ENCODE measurements at regions not wholly inside any gene's neighbourhood (a gene's known extent, or its start where the extent isn't known, plus 50 kb on each side); places are given as distances from the start of the nearest gene placed in this dataset.

GRCh38 chr3:117254985-117255384, 545.4 kb downstream of the TUSC7 start:
- DNase-seq (ENCODE audit: extremely low spot score, unreplicated experiment), result no peak
- Mint-ChIP-seq H3K27me3 (no peaks in the 10 kb centered on the region), H3K27ac (no peak overlapping the region), H3K4me3 (no peak overlapping the region), H3K9me3 (no peaks in the 10 kb centered on the region), H3K4me1 (ENCODE audit: unreplicated experiment) (no peaks in the 10 kb centered on the region), H3K36me3 (no peaks in the 10 kb centered on the region)
- TF ChIP-seq CTCF (conservative IDR thresholded peaks at IDR 0.05), result no peak

GRCh38 chr3:117255736-117256135, 546.2 kb downstream of the TUSC7 start:
- no peak for DNase-seq (ENCODE audit: extremely low spot score, unreplicated experiment)
- Mint-ChIP-seq H3K36me3 (no peaks in the 10 kb centered on the region), H3K4me3 (no peak overlapping the region), H3K27ac (no peak overlapping the region), H3K4me1 (ENCODE audit: unreplicated experiment) (no peaks in the 10 kb centered on the region), H3K9me3 (no peaks in the 10 kb centered on the region), H3K27me3 (no peaks in the 10 kb centered on the region)
- no peak for TF ChIP-seq CTCF (conservative IDR thresholded peaks at IDR 0.05)

DNA sequence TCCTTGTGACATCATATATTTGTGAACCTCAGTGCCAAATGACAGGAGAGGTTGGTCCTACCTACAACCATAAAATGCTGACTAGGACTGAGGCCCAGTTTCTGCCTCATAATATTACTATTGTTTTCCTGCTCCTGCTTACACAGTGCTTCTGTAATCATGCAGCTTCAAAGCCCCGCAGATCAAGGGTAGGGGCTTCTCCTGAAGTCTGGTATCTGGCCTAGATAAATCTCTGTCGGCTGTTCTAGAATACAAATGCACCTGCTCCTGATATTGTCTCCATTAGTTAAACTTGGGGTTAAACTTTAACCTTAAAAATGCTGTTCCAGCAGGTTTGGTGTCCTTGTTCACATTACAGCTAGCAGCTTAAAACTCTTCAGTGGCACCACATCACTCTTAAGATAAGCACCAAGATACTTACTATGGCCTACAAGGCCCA, 552.4 kb downstream of the TUSC7 start:
- Mint-ChIP-seq H3K27me3 (no peaks in the 10 kb centered on the region), H3K4me3 (no peak overlapping the region), H3K27ac (peak overlapping the region; percentile 40), H3K4me1 (ENCODE audit: unreplicated experiment) (peaks cover 7% of the 10 kb centered on the region), H3K9me3 (no peaks in the 10 kb centered on the region), H3K36me3 (no peaks in the 10 kb centered on the region)
- TF ChIP-seq CTCF (conservative IDR thresholded peaks at IDR 0.05), result no peak
- DNase-seq (ENCODE audit: extremely low spot score, unreplicated experiment), result no peak

- Mint-ChIP-seq H3K27me3 (no peaks in the 10 kb centered on the region), H3K4me1 (ENCODE audit: unreplicated experiment) (peaks cover 7% of the 10 kb centered on the region), H3K4me3 (no peak overlapping the region), H3K27ac (no peak overlapping the region), H3K36me3 (no peaks in the 10 kb centered on the region), H3K9me3 (no peaks in the 10 kb centered on the region)
- no peak for DNase-seq (ENCODE audit: extremely low spot score, unreplicated experiment)
- TF ChIP-seq CTCF (conservative IDR thresholded peaks at IDR 0.05), result no peak
These were observed 553.7 kb downstream of the TUSC7 start for GRCh38 chr3:117263270-117263669.

DNA sequence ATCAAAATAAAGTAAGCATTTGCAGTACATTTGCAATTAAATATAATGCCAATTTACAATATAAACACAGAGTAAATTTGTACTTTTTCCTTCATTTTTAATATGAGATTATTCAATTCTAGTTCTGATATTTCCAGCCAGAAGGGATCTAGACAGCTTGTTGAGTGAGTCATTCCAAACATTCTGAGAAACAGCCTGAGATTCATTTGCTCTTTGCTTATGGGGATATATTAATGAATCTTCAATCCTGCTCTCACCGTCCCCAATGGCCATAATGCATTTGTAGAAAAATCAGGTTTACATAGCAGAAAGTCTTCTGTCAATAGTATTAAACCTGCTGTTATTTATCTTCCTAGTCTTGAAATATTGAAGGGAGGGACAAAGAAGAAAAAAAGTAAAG, 554.2 kb downstream of the TUSC7 start:
- Mint-ChIP-seq H3K4me3 (no peak overlapping the region), H3K4me1 (ENCODE audit: unreplicated experiment) (peaks cover 7% of the 10 kb centered on the region), H3K9me3 (no peaks in the 10 kb centered on the region), H3K27ac (no peak overlapping the region), H3K36me3 (no peaks in the 10 kb centered on the region), H3K27me3 (no peaks in the 10 kb centered on the region)
- DNase-seq (ENCODE audit: extremely low spot score, unreplicated experiment), result no peak
- no peak for TF ChIP-seq CTCF (conservative IDR thresholded peaks at IDR 0.05)

All from type B pancreatic cell (in vitro differentiated cells).